H1 (cell line): ENCODE measurements at regions not wholly inside any gene's neighbourhood (a gene's known extent, or its start where the extent isn't known, plus 50 kb on each side); places are given as distances from the start of the nearest gene placed in this dataset.

Source experiments
- CTCF ChIA-PET: fragments of 300-600 bp; sonication (Branson Sonifier 250); formaldehyde crosslinking; loops from one replicate; lab custom pipeline; 2021; ENCODE audit not compliant: partially characterized antibody; lab: Charles Lee
- POLR2A ChIA-PET: fragments of 300-600 bp; sonication (Branson Sonifier 250); formaldehyde crosslinking; loops from one replicate; lab custom pipeline; 2021; ENCODE audit warnings: inconsistent platforms; ENCODE audit not compliant: partially characterized antibody; lab: Charles Lee
- DNase-seq, 2 experiments: peaks; one replicate each; pipeline versions ENCODE4 v3.0.0 to v3.0.0-alpha.2; 2010 to 2022; ENCODE audit warnings: low spot score in 2 of 2, low read depth in 1 of 2, mixed read lengths in 1 of 2
- FAIRE-seq: peaks from 2 replicates; lab custom pipeline; 2011; peaks lifted over from hg19 to GRCh38; lab: Jason Lieb, UNC
- H2AFZ ChIP-seq: 2 replicates; pipeline ENCODE4 v1.8.1; 2012; ENCODE audit warnings: low read length, inconsistent platforms
- H2AK5ac ChIP-seq: 2 replicates; pipeline ENCODE4 v1.6.1; 2013; ENCODE audit warnings: low read depth, low read length
- H2BK120ac ChIP-seq: replicated peaks from 2 replicates; pipeline ENCODE3; 2013; ENCODE audit warnings: low read depth, low read length, inconsistent platforms
- H2BK12ac ChIP-seq: 2 replicates; pipeline ENCODE4 v1.6.1; 2013; ENCODE audit warnings: low read depth, low read length
- H2BK15ac ChIP-seq: 2 replicates; pipeline ENCODE4 v1.6.1; 2013; ENCODE audit warnings: low read length
- H2BK20ac ChIP-seq: 2 replicates; pipeline ENCODE4 v1.6.1; 2013; ENCODE audit warnings: low read length
- H2BK5ac ChIP-seq: 2 replicates; pipeline ENCODE4 v1.6.1; 2013; ENCODE audit warnings: low read depth, low read length
- H3K14ac ChIP-seq: 2 replicates; pipeline ENCODE4 v1.6.1; 2013; ENCODE audit warnings: inconsistent platforms; ENCODE audit not compliant: insufficient read length
- H3K18ac ChIP-seq: 2 replicates; pipeline ENCODE4 v1.6.1; 2013; ENCODE audit warnings: low read length; ENCODE audit errors: extremely low read depth
- H3K23ac ChIP-seq: 2 replicates; pipeline ENCODE4 v1.6.1; 2013; ENCODE audit warnings: inconsistent platforms; ENCODE audit not compliant: insufficient read length
- H3K23me2 ChIP-seq: 2 replicates; pipeline ENCODE4 v1.6.1; 2013; ENCODE audit warnings: low read depth, low read length
- H3K27ac ChIP-seq: 2 replicates; pipeline ENCODE4 v1.6.1; 2011; ENCODE audit warnings: low read depth, low read length, inconsistent platforms
- H3K27me3 ChIP-seq, 4 experiments: replicated peaks in 1 of 4; 1 replicate in 1 of 4; 2 replicates in 3 of 4; pipeline versions ENCODE4 v1.6.1 to v1.8.1; 2011 to 2013; ENCODE audit warnings: low read length in 3 of 4, mild to moderate bottlenecking in 3 of 4, inconsistent platforms in 2 of 4, mixed read lengths in 2 of 4, moderate library complexity in 1 of 4; ENCODE audit not compliant: control insufficient read depth in 3 of 4, insufficient read depth in 3 of 4; ENCODE audit errors: extremely low read depth in 1 of 4
- H3K36me3 ChIP-seq, 4 experiments: 2 replicates each; pipeline versions ENCODE4 v1.6.1 to v1.8.1; 2011 to 2013; ENCODE audit warnings: mild to moderate bottlenecking in 4 of 4, low read length in 3 of 4, moderate library complexity in 2 of 4, control low read depth in 1 of 4, inconsistent platforms in 1 of 4; ENCODE audit not compliant: insufficient read depth in 4 of 4, control insufficient read depth in 2 of 4
- H3K4ac ChIP-seq: replicated peaks from 2 replicates; pipeline ENCODE3; 2013; ENCODE audit warnings: low read length, low read depth, mixed read lengths, inconsistent platforms; ENCODE audit not compliant: insufficient read length
- H3K4me1 ChIP-seq, 4 experiments: replicated peaks in 1 of 4; 1 replicate in 1 of 4; 2 replicates in 3 of 4; pipeline versions ENCODE4 v1.6.1 to v1.8.1; 2011 to 2013; ENCODE audit warnings: low read length in 3 of 4, inconsistent platforms in 2 of 4, mixed read lengths in 1 of 4; ENCODE audit not compliant: insufficient read depth in 4 of 4, control insufficient read depth in 3 of 4
- H3K4me2 ChIP-seq, 2 experiments: 2 replicates each; pipeline versions ENCODE4 v1.6.1 to v1.8.1; 2011 to 2013; ENCODE audit warnings: low read depth in 2 of 2, low read length in 2 of 2, control low read depth in 1 of 2, inconsistent platforms in 1 of 2, mild to moderate bottlenecking in 1 of 2; ENCODE audit not compliant: insufficient read depth in 1 of 2
- H3K4me3 ChIP-seq, 4 experiments: fragments of 200-600, 300-600 bp in 1 of 4; sonication (generic), shearing (Covaris generic), sonication (Bioruptor Twin) in 1 of 4; 2 replicates each; pipeline versions ENCODE4 v1.5.1 to v1.8.1; 2011 to 2016; ENCODE audit warnings: low read length in 4 of 4, low read depth in 3 of 4, control low read depth in 2 of 4, inconsistent platforms in 2 of 4, mild to moderate bottlenecking in 2 of 4, mixed read lengths in 1 of 4, moderate library complexity in 1 of 4; ENCODE audit not compliant: insufficient read depth in 2 of 4; ENCODE audit errors: extremely low read depth in 1 of 4
- H3K56ac ChIP-seq: replicated peaks from 2 replicates; pipeline ENCODE3; 2013; ENCODE audit warnings: low read depth, mild to moderate bottlenecking, mixed read lengths, low read length, inconsistent platforms; ENCODE audit not compliant: insufficient read length
- H3K79me1 ChIP-seq: 2 replicates; pipeline ENCODE4 v1.6.1; 2013; ENCODE audit warnings: low read depth, low read length, control low read depth
- H3K79me2 ChIP-seq, 2 experiments: 2 replicates each; pipeline versions ENCODE4 v1.6.1 to v1.8.1; 2012 to 2013; ENCODE audit warnings: low read length in 2 of 2, mild to moderate bottlenecking in 2 of 2, inconsistent platforms in 1 of 2; ENCODE audit not compliant: insufficient read depth in 2 of 2, control insufficient read depth in 1 of 2
- H3K9ac ChIP-seq, 4 experiments: replicated peaks in 1 of 4; 1 replicate in 1 of 4; 2 replicates in 3 of 4; pipeline versions ENCODE4 v1.6.1 to v1.8.1; 2011 to 2013; ENCODE audit warnings: low read depth in 3 of 4, low read length in 3 of 4, control low read depth in 2 of 4, mild to moderate bottlenecking in 2 of 4, moderate library complexity in 2 of 4, inconsistent platforms in 1 of 4; ENCODE audit errors: extremely low read depth in 1 of 4
- H3K9me3 ChIP-seq, 2 experiments: 2 replicates each; pipeline versions ENCODE4 v1.6.1 to v1.8.1; 2012 to 2013; ENCODE audit warnings: mild to moderate bottlenecking in 2 of 2, moderate library complexity in 2 of 2, control low read depth in 1 of 2, inconsistent platforms in 1 of 2, low read depth in 1 of 2, low read length in 1 of 2, mixed read lengths in 1 of 2; ENCODE audit not compliant: insufficient read depth in 2 of 2
- H4K20me1 ChIP-seq, 2 experiments: replicated peaks in 1 of 2; 2 replicates each; pipeline versions ENCODE3 to v1.8.1; 2011 to 2013; ENCODE audit warnings: inconsistent platforms in 2 of 2, low read length in 2 of 2, mild to moderate bottlenecking in 1 of 2; ENCODE audit not compliant: insufficient read depth in 2 of 2, control insufficient read depth in 1 of 2
- H4K5ac ChIP-seq: 2 replicates; pipeline ENCODE4 v1.6.1; 2013; ENCODE audit warnings: low read length, low read depth, mixed read lengths, inconsistent platforms; ENCODE audit not compliant: insufficient read length
- H4K8ac ChIP-seq: 2 replicates; pipeline ENCODE4 v1.8.0; 2013; ENCODE audit warnings: mild to moderate bottlenecking, moderate library complexity, low read length, inconsistent platforms; ENCODE audit not compliant: insufficient read depth; ENCODE audit errors: extremely low read depth
- H4K91ac ChIP-seq: replicated peaks from 2 replicates; pipeline ENCODE3; 2013; ENCODE audit warnings: low read length, mixed read lengths, inconsistent platforms; ENCODE audit not compliant: insufficient read length
- ASH2L ChIP-seq: fragments of 200-600, 300-600 bp; sonication (generic); IDR thresholded peaks from one replicate; pipeline ENCODE4 v1.7.1; 2017; ENCODE audit warnings: low read length
- POLR2AphosphoS5 ChIP-seq: IDR thresholded peaks from 2 replicates; pipeline ENCODE4 v1.6.1; 2011; ENCODE audit warnings: low read depth, low read length
- SP2 ChIP-seq: IDR thresholded peaks from 2 replicates; pipeline ENCODE4 v1.6.1; 2012; ENCODE audit warnings: mild to moderate bottlenecking, low read length, inconsistent platforms
- SP4 ChIP-seq: IDR thresholded peaks from 2 replicates; pipeline ENCODE4 v1.6.1; 2012; ENCODE audit warnings: low read length, inconsistent platforms
- WGBS, 2 experiments: shearing (Covaris generic) in 1 of 2; methylation state at CpG; one replicate each; pipeline versions ENCODE4 v1.1.6 to v1.1.7; 2013 to 2015; ENCODE audit warnings: low lambda C conversion rate in 2 of 2, mixed read lengths in 2 of 2, inconsistent platforms in 1 of 2, low coverage in 1 of 2, missing lambda C conversion rate in 1 of 2; ENCODE audit not compliant: insufficient replicate concordance in 2 of 2, insufficient coverage in 1 of 2, insufficient read length in 1 of 2; ENCODE audit errors: extremely low coverage in 1 of 2, missing lambda C conversion rate in 1 of 2; 5-methylcytosine and 5-hydroxymethylcytosine counted together
- TF ChIP-seq, protein P1 (sequence below): IDR thresholded peaks from 2 replicates; pipeline ENCODE4 v1.6.1; 2012; ENCODE audit warnings: low read length, inconsistent platforms
- TF ChIP-seq, protein P2 (sequence below): IDR thresholded peaks from 2 replicates; pipeline ENCODE4 v1.6.1; 2012; ENCODE audit warnings: inconsistent platforms

DNA sequence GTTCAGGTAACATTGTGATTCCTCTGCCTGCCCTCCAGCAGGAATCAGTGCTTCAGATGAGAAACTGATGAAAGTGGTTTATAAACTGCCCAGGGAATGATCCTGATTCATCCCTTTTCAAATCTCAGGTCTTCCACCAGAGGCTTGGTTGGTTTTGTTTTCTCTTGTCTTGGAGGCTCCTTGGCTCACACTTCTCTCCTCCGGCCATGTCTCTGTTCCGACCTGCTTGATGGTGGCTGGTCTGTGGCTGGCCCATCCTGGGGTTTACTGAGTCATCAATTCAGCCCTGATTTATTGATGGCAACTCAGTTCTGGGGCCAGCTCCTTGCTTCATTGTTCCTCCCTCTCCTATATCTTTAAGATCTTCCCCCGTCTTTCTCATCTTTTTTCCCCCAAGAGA, 56.6 kb upstream of the SLC2A1 start:
- H4K5ac ChIP-seq, result no peak overlapping the region
- H3K79me1 ChIP-seq, result no peaks in the 10 kb centered on the region
- H3K18ac ChIP-seq, result no peak overlapping the region
- H2BK12ac ChIP-seq, result 0 out of 2 replicates have a peak overlapping the region, but pooled peaks have one; percentile 21
- DNase-seq (no peak), FAIRE-seq (no peak)
- H3K23me2 ChIP-seq, result no peaks in the 10 kb centered on the region
- H2BK5ac ChIP-seq, result no peak overlapping the region
- H3K79me2 ChIP-seq, result no peaks in the 10 kb centered on the region
- no peak overlapping the region for H3K27ac ChIP-seq
- H3K4me3 ChIP-seq, result no peak overlapping the region
- 98% methylated on average over 3 of the region's 3 CpGs; no CpG with 5 or more reads in 1 of the 2 experiments for WGBS, 2 experiments
- no peak overlapping the region for H3K9ac ChIP-seq
- no peaks in the 10 kb centered on the region for H4K20me1 ChIP-seq
- no peak overlapping the region for H3K4ac ChIP-seq
- POLR2A ChIA-PET, result interaction anchor here (1.2 kb wide), 1 partner anchor 90 kb away, joined by 4 read pairs; no protein-coding TSS in a partner anchor
- no peaks in the 10 kb centered on the region for H3K9me3 ChIP-seq
- peak overlapping the region; percentile 77; the same call in 1 of the 2 replicates for H2BK20ac ChIP-seq
- H2AK5ac ChIP-seq, result no peak overlapping the region
- no peak overlapping the region for H2BK15ac ChIP-seq
- H3K27me3 ChIP-seq, result no peaks in the 10 kb centered on the region
- H3K23ac ChIP-seq, result no peak overlapping the region
- no peak overlapping the region for H2AFZ ChIP-seq
- no peak overlapping the region for H4K91ac ChIP-seq
- no peaks in the 10 kb centered on the region for H3K36me3 ChIP-seq
- no peak overlapping the region for H3K4me2 ChIP-seq
- no peaks in the 10 kb centered on the region for H3K4me1 ChIP-seq
- no peak overlapping the region for H3K14ac ChIP-seq
- H4K8ac ChIP-seq, result no peak overlapping the region
- peak overlapping the region; percentile 55 for H2BK120ac ChIP-seq
- H3K56ac ChIP-seq, result no peak overlapping the region
- CTCF ChIA-PET, result interaction anchor here (0.6 to 1.2 kb wide), 3 partner anchors 10 to 87 kb away, joined by 3 to 4 read pairs (median 4); no protein-coding TSS in a partner anchor
- TF ChIP-seq, protein P1, sequence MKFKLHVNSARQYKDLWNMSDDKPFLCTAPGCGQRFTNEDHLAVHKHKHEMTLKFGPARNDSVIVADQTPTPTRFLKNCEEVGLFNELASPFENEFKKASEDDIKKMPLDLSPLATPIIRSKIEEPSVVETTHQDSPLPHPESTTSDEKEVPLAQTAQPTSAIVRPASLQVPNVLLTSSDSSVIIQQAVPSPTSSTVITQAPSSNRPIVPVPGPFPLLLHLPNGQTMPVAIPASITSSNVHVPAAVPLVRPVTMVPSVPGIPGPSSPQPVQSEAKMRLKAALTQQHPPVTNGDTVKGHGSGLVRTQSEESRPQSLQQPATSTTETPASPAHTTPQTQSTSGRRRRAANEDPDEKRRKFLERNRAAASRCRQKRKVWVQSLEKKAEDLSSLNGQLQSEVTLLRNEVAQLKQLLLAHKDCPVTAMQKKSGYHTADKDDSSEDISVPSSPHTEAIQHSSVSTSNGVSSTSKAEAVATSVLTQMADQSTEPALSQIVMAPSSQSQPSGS, result no peak
- TF ChIP-seq SP4 (no peak), SP2 (no peak), ASH2L (no peak), POLR2AphosphoS5 (no peak)
- TF ChIP-seq, protein P2, sequence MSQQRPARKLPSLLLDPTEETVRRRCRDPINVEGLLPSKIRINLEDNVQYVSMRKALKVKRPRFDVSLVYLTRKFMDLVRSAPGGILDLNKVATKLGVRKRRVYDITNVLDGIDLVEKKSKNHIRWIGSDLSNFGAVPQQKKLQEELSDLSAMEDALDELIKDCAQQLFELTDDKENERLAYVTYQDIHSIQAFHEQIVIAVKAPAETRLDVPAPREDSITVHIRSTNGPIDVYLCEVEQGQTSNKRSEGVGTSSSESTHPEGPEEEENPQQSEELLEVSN, result no peak
